DND-41 (cell line): ENCODE measurements at regions not wholly inside any gene's neighbourhood (a gene's known extent, or its start where the extent isn't known, plus 50 kb on each side); places are given as distances from the start of the nearest gene placed in this dataset.

Experiments used
- EZH2 ChIP-seq: IDR thresholded peaks from 3 replicates; pipeline ENCODE4 v1.6.1; 2012; ENCODE audit warnings: borderline replicate concordance, low read depth, mild to moderate bottlenecking, moderate library complexity, low read length, inconsistent platforms; ENCODE audit not compliant: severe bottlenecking
- TF ChIP-seq, protein P1 (sequence below): IDR thresholded peaks from 2 replicates; pipeline ENCODE4 v1.5.1; 2012; ENCODE audit warnings: borderline replicate concordance, low read length, moderate library complexity, mild to moderate bottlenecking; ENCODE audit not compliant: poor library complexity, severe bottlenecking; ENCODE audit errors: extremely low read depth

DNA sequence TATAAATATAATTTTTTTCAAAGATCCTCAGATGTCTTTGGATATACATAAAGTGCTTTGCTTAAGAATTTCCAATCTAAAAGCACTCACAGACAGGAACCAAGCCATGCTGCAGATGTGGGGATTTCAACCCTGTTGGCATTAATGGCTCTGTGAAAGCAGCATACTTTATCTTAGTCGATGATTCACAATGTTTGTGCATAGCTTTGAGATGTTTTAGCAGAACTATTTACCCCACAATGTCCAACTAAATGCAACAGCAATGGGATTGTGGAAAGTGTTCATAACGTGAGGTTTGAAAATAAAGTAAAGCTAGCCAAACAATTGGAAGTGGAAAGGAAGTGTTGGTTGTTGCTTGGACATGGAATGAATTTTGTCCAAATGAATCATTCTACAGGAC is 371.4 kb downstream of the SOX2 start:
- TF ChIP-seq, protein P1, sequence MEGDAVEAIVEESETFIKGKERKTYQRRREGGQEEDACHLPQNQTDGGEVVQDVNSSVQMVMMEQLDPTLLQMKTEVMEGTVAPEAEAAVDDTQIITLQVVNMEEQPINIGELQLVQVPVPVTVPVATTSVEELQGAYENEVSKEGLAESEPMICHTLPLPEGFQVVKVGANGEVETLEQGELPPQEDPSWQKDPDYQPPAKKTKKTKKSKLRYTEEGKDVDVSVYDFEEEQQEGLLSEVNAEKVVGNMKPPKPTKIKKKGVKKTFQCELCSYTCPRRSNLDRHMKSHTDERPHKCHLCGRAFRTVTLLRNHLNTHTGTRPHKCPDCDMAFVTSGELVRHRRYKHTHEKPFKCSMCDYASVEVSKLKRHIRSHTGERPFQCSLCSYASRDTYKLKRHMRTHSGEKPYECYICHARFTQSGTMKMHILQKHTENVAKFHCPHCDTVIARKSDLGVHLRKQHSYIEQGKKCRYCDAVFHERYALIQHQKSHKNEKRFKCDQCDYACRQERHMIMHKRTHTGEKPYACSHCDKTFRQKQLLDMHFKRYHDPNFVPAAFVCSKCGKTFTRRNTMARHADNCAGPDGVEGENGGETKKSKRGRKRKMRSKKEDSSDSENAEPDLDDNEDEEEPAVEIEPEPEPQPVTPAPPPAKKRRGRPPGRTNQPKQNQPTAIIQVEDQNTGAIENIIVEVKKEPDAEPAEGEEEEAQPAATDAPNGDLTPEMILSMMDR: no peak
- no peak for TF ChIP-seq EZH2
